HG02623 (cell line): ENCODE measurements at regions not wholly inside any gene's neighbourhood (a gene's known extent, or its start where the extent isn't known, plus 50 kb on each side); places are given as distances from the start of the nearest gene placed in this dataset.
"Not testable (repeated sequence)": the region's sequence is repeated elsewhere in the genome, so short reads cannot be mapped to it uniquely, and the experiment has no call there.

Experiments used
- ATAC-seq: cut with Tn5 transposase; IDR thresholded peaks from one replicate; pipeline ENCODE4 v1.9.1; 2021; ENCODE audit warnings: moderate library complexity; ENCODE audit not compliant: unreplicated experiment

GRCh38 chr6:90885611-90886056 lies 298.8 kb upstream of the MAP3K7 start:
- no peak for ATAC-seq

- not testable (repeated sequence) for ATAC-seq
Observed at GRCh38 chr6:90885137-90885536, 298.3 kb upstream of the MAP3K7 start.

GRCh38 chr6:90877616-90878015 lies 290.7 kb upstream of the MAP3K7 start:
- ATAC-seq, result no peak

- no peak for ATAC-seq
Observed at GRCh38 chr6:90874931-90875330, 288.1 kb upstream of the MAP3K7 start.

- ATAC-seq, result no peak
Observed at GRCh38 chr6:90872981-90873380, 286.1 kb upstream of the MAP3K7 start.

- ATAC-seq, result no peak
Observed at GRCh38 chr6:90870561-90870960, 283.7 kb upstream of the MAP3K7 start.

- no peak for ATAC-seq
Observed at GRCh38 chr6:90868656-90869055, 281.8 kb upstream of the MAP3K7 start.

GRCh38 chr6:90868256-90868655 lies 281.4 kb upstream of the MAP3K7 start:
- ATAC-seq, result no peak

- no peak for ATAC-seq
Observed at GRCh38 chr6:90865513-90865912, 278.6 kb upstream of the MAP3K7 start.

- no peak for ATAC-seq
Observed at GRCh38 chr6:90863043-90863442, 276.2 kb upstream of the MAP3K7 start.

GRCh38 chr6:90860822-90861601 lies 274.1 kb upstream of the MAP3K7 start:
- no peak for ATAC-seq

GRCh38 chr6:90859612-90860011 lies 272.7 kb upstream of the MAP3K7 start:
- no peak for ATAC-seq

GRCh38 chr6:90859056-90859455 lies 272.2 kb upstream of the MAP3K7 start:
- ATAC-seq, result no peak

- no peak for ATAC-seq
Observed at GRCh38 chr6:90849686-90850085, 262.8 kb upstream of the MAP3K7 start.

- ATAC-seq, result no peak
Observed at GRCh38 chr6:90846824-90847223, 260.0 kb upstream of the MAP3K7 start.

GRCh38 chr6:90835596-90836212 lies 248.8 kb upstream of the MAP3K7 start:
- no peak for ATAC-seq

GRCh38 chr6:90829311-90829710 lies 242.4 kb upstream of the MAP3K7 start:
- no peak for ATAC-seq

GRCh38 chr6:90820436-90820835 lies 233.6 kb upstream of the MAP3K7 start:
- ATAC-seq, result no peak

GRCh38 chr6:90819483-90819882 lies 232.6 kb upstream of the MAP3K7 start:
- ATAC-seq, result no peak

- ATAC-seq, result no peak
Observed at GRCh38 chr6:90818163-90818562, 231.3 kb upstream of the MAP3K7 start.

GRCh38 chr6:90816764-90817163 lies 229.9 kb upstream of the MAP3K7 start:
- no peak for ATAC-seq

GRCh38 chr6:90811596-90812226 lies 224.8 kb upstream of the MAP3K7 start:
- ATAC-seq, result no peak
